Uterus (tissue), 2 donors: ENCODE measurements at regions not wholly inside any gene's neighbourhood (a gene's known extent, or its start where the extent isn't known, plus 50 kb on each side); places are given as distances from the start of the nearest gene placed in this dataset.

Source experiments
- CTCF ChIP-seq, 4 experiments: fragments of 200-600 bp in 2 of 4; fragments of 450-650 bp in 2 of 4; sonication (generic) in 2 of 4; IDR thresholded peaks; one replicate each; pipeline ENCODE4 v1.5.1; 2016 to 2019; ENCODE audit warnings: antibody characterized with exemption in 4 of 4, mild to moderate bottlenecking in 2 of 4, moderate library complexity in 1 of 4
- POLR2A ChIP-seq, 2 donors: fragments of 450-650 bp; IDR thresholded peaks; one replicate each; pipeline ENCODE4 v1.6.1; 2016; ENCODE audit warnings: antibody characterized with exemption in 2 of 2, mild to moderate bottlenecking in 1 of 2, moderate library complexity in 1 of 2

- TF ChIP-seq CTCF (IDR thresholded peaks at IDR 0.05) (no peak), POLR2A (IDR thresholded peaks at IDR 0.05) (no peak)
These were observed 50.0 kb upstream of the EMX2 start for GRCh38 chr10:117492504-117492903.
